ENCODE measurements at regions not wholly inside any gene's neighbourhood (a gene's known extent, or its start where the extent isn't known, plus 50 kb on each side); places are given as distances from the start of the nearest gene placed in this dataset.

DNA sequence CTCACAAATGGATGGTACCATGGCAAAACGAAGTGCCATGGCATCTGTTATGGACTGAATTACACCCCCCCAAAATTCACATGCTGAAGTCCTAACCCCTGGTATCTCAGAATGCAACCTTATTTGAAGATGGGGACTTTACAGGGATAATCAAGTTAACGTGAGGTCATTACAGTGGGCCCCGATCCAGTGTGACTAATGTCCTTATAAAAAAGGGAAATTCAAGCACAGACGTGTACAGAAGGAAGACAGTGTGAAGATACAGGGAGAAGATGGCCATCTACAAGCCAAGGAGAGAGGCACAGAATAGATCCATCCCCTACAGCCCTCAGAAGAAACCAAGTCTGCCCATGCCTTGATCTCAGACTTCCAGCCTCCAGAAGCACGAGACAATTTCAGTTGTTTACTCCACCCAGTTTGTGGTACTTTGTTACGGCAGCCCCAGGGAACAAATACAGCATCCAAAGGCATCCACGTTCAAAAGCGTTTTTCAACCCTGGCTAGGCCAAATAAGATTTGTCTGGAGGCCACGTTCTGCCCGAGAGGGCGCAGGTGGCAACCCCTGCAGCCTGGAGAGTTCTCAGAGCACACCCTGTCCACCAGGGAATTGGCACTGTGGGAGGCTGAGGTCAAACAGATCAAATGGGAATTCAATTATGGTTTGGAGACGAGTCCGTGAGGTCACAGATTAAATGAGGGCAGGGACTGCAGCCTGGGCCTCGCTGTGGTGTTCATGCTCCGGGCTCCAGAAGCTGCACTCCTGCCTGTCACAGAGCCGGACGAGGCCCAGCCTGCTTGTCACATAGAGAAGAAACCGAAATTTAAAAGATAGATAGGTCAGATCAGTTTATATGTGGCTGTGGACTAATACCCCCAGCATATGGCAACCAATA is 494.8 kb downstream of the SHQ1 start:
- TF ChIP-seq POLR2A (IDR thresholded peaks at IDR 0.05): no peak
- TF ChIP-seq, protein P1, sequence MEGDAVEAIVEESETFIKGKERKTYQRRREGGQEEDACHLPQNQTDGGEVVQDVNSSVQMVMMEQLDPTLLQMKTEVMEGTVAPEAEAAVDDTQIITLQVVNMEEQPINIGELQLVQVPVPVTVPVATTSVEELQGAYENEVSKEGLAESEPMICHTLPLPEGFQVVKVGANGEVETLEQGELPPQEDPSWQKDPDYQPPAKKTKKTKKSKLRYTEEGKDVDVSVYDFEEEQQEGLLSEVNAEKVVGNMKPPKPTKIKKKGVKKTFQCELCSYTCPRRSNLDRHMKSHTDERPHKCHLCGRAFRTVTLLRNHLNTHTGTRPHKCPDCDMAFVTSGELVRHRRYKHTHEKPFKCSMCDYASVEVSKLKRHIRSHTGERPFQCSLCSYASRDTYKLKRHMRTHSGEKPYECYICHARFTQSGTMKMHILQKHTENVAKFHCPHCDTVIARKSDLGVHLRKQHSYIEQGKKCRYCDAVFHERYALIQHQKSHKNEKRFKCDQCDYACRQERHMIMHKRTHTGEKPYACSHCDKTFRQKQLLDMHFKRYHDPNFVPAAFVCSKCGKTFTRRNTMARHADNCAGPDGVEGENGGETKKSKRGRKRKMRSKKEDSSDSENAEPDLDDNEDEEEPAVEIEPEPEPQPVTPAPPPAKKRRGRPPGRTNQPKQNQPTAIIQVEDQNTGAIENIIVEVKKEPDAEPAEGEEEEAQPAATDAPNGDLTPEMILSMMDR (IDR thresholded peaks at IDR 0.05 in 4 of 5, conservative IDR thresholded peaks at IDR 0.05 in 1 of 5): no peak

All from gastrocnemius medialis (tissue), 4 donors.